Spleen (tissue), 11 donors: ENCODE measurements at regions not wholly inside any gene's neighbourhood (a gene's known extent, or its start where the extent isn't known, plus 50 kb on each side); places are given as distances from the start of the nearest gene placed in this dataset.

ENCODE experiments used
- DNase-seq: peaks from one replicate; pipeline ENCODE4 v3.0.0-alpha.2; 2020
- H3K27ac ChIP-seq, 8 donors: fragments of 200-600 bp; sonication (generic) in 7 of 8; 1 replicate in 4 of 8; 2 replicates in 4 of 8; pipeline versions ENCODE4 v1.5.0 to v1.8.0; 2016 to 2021; ENCODE audit warnings: inconsistent platforms in 4 of 8, mild to moderate bottlenecking in 4 of 8, moderate library complexity in 1 of 8
- H3K27me3 ChIP-seq, 7 donors: fragments of 200-600 bp; sonication (generic) in 6 of 7; replicated peaks in 1 of 7; 1 replicate in 4 of 7; 2 replicates in 3 of 7; pipeline versions ENCODE4 v1.5.0 to v1.8.0; 2016 to 2021; ENCODE audit warnings: inconsistent platforms in 3 of 7, mild to moderate bottlenecking in 1 of 7
- H3K36me3 ChIP-seq, 6 donors: fragments of 200-600 bp; sonication (generic) in 5 of 6; 1 replicate in 4 of 6; 2 replicates in 2 of 6; pipeline versions ENCODE4 v1.5.0 to v1.8.0; 2016 to 2021; ENCODE audit warnings: inconsistent platforms in 2 of 6
- H3K4me1 ChIP-seq, 6 donors: fragments of 200-600 bp; sonication (generic) in 5 of 6; 1 replicate in 3 of 6; 2 replicates in 3 of 6; pipeline versions ENCODE4 v1.5.0 to v1.8.0; 2016 to 2021; ENCODE audit warnings: inconsistent platforms in 3 of 6
- H3K4me3 ChIP-seq, 8 donors: fragments of 200-600 bp; sonication (generic) in 7 of 8; 1 replicate in 4 of 8; 2 replicates in 4 of 8; pipeline versions ENCODE4 v1.5.0 to v1.8.0; 2016 to 2021; ENCODE audit warnings: inconsistent platforms in 4 of 8, mild to moderate bottlenecking in 4 of 8, moderate library complexity in 2 of 8
- H3K9me3 ChIP-seq, 8 donors: fragments of 200-600 bp; sonication (generic) in 7 of 8; 1 replicate in 4 of 8; 2 replicates in 4 of 8; pipeline versions ENCODE4 v1.5.0 to v1.8.0; 2016 to 2021; ENCODE audit warnings: inconsistent platforms in 4 of 8
- CTCF ChIP-seq, 11 experiments: fragments of 200-600 bp in 7 of 11; fragments of 450-650 bp in 4 of 11; sonication (generic) in 4 of 11; IDR thresholded peaks in 8 of 11; conservative IDR thresholded peaks in 3 of 11; 1 replicate in 7 of 11; 2 replicates in 4 of 11; pipeline versions ENCODE4 v1.4.0 to v1.8.0; 2016 to 2021; ENCODE audit warnings: antibody characterized with exemption in 11 of 11, inconsistent platforms in 4 of 11, mild to moderate bottlenecking in 1 of 11
- POLR2A ChIP-seq, 3 donors: fragments of 450-650 bp; IDR thresholded peaks; one replicate each; pipeline ENCODE4 v1.5.1; 2017; ENCODE audit warnings: antibody characterized with exemption in 3 of 3, mild to moderate bottlenecking in 1 of 3
- POLR2AphosphoS5 ChIP-seq, 3 donors: sonication (generic); formaldehyde crosslinking; IDR thresholded peaks; one replicate each; pipeline ENCODE4 v1.5.1; 2017; ENCODE audit warnings: antibody characterized with exemption in 3 of 3
- WGBS, 5 donors: extraction: QIAGEN DNeasy Blood & Tissue Kit in 3 of 5; methylation state at CpG; one replicate each; pipeline versions ENCODE4 v1.1.5 to v1.1.7; 2013 to 2018; 5-methylcytosine and 5-hydroxymethylcytosine counted together
- intact Hi-C: fragments of 100-400 bp; cut with DNase I; formaldehyde crosslinking; loops from one replicate; pipeline ENCODE4 v1.15.0; 2023; ENCODE audit warnings: low total_unique reads
- donor health status: healthy with polysubstance abuse.
- donor health status: DM: no; HTN: no; CAD: no; lungs with moderate emphysema.
- donor health status: DM: no; HTN: no; CAD: no.
- donor health status: Bipolar disorder and iron deficiency.
- donor health status: healthy.
- donor health status: DM: no; HTN: no; CAD: no.
- donor health status: DM: yes; HTN: yes; CAD: no.

- WGBS, 5 donors = 64 to 100% (median 69%) methylated on average over 2 of the region's 2 CpGs
- H3K4me1 ChIP-seq = peaks cover 0 to 3% (median 0%) of the 10 kb centered on the region in 6 donors
- H3K27me3 ChIP-seq = no peaks in the 10 kb centered on the region
- H3K36me3 ChIP-seq = no peaks in the 10 kb centered on the region
- DNase-seq = no peak
- intact Hi-C loops = no loop called here
- no peaks in the 10 kb centered on the region for H3K9me3 ChIP-seq
- TF ChIP-seq CTCF (IDR thresholded peaks at IDR 0.05 in 8 of 11, conservative IDR thresholded peaks at IDR 0.05 in 3 of 11) = no peak
- TF ChIP-seq POLR2A (IDR thresholded peaks at IDR 0.05) = no peak
- no peak for TF ChIP-seq POLR2AphosphoS5 (IDR thresholded peaks at IDR 0.05)
- no peak overlapping the region for H3K4me3 ChIP-seq
- H3K27ac ChIP-seq = no peak overlapping the region
Observed at GRCh38 chr22:22796724-22797123, 90.9 kb upstream of the IGLL5 start.

GRCh38 chr22:22798232-22798616 is 89.4 kb upstream of the IGLL5 start:
- no peak for DNase-seq
- H3K36me3 ChIP-seq = no peaks in the 10 kb centered on the region
- H3K27ac ChIP-seq = no peak overlapping the region
- H3K4me1 ChIP-seq = no peaks in the 10 kb centered on the region
- H3K9me3 ChIP-seq = no peaks in the 10 kb centered on the region
- WGBS, 5 donors = 50 to 64% (median 55%) methylated on average over 3 of the region's 3 CpGs
- intact Hi-C loops = no loop called here
- no peak overlapping the region for H3K4me3 ChIP-seq
- H3K27me3 ChIP-seq = no peaks in the 10 kb centered on the region
- no peak for TF ChIP-seq CTCF (IDR thresholded peaks at IDR 0.05 in 8 of 11, conservative IDR thresholded peaks at IDR 0.05 in 3 of 11)
- no peak for TF ChIP-seq POLR2AphosphoS5 (IDR thresholded peaks at IDR 0.05)
- TF ChIP-seq POLR2A (IDR thresholded peaks at IDR 0.05) = no peak

- no peak overlapping the region for H3K4me3 ChIP-seq
- WGBS, 5 donors = 83 to 96% (median 89%) methylated on average over 1 of the region's 1 CpG
- intact Hi-C loops = no loop called here
- no peaks in the 10 kb centered on the region for H3K27me3 ChIP-seq
- TF ChIP-seq POLR2A (IDR thresholded peaks at IDR 0.05) = no peak
- TF ChIP-seq POLR2AphosphoS5 (IDR thresholded peaks at IDR 0.05) = no peak
- DNase-seq = no peak
- no peaks in the 10 kb centered on the region for H3K9me3 ChIP-seq
- H3K27ac ChIP-seq = no peak overlapping the region
- no peaks in the 10 kb centered on the region for H3K36me3 ChIP-seq
- no peaks in the 10 kb centered on the region for H3K4me1 ChIP-seq
Observed at GRCh38 chr22:22798716-22799115, 88.9 kb upstream of the IGLL5 start.

GRCh38 chr22:22799561-22799960 is 88.1 kb upstream of the IGLL5 start:
- WGBS, 5 donors = 57 to 80% (median 73%) methylated on average over 4 of the region's 4 CpGs

More at GRCh38 chr22:22799561-22799960, 88.1 kb upstream of the IGLL5 start:
- no peak for DNase-seq
- H3K9me3 ChIP-seq = no peaks in the 10 kb centered on the region
- no peaks in the 10 kb centered on the region for H3K36me3 ChIP-seq
- H3K4me1 ChIP-seq = no peaks in the 10 kb centered on the region
- H3K4me3 ChIP-seq = no peak overlapping the region
- H3K27ac ChIP-seq = no peak overlapping the region
- TF ChIP-seq CTCF (IDR thresholded peaks at IDR 0.05 in 8 of 11, conservative IDR thresholded peaks at IDR 0.05 in 3 of 11) = no peak
- no peak for TF ChIP-seq POLR2A (IDR thresholded peaks at IDR 0.05)
- no peak for TF ChIP-seq POLR2AphosphoS5 (IDR thresholded peaks at IDR 0.05)
- intact Hi-C loops = no loop called here
- no peaks in the 10 kb centered on the region for H3K27me3 ChIP-seq
